SKM-1 treated with dmso at 0.1 percent for 144 hours (cell line): ENCODE measurements at regions not wholly inside any gene's neighbourhood (a gene's known extent, or its start where the extent isn't known, plus 50 kb on each side); places are given as distances from the start of the nearest gene placed in this dataset.

Experiments
- DNase-seq: peaks from one replicate; lab custom pipeline; 2025; ENCODE audit not compliant: unreplicated experiment; lab: John Stamatoyannopoulos, UW

- no peak for DNase-seq
Observed at GRCh38 chr11:119496469-119496868, 73.5 kb upstream of the THY1 start.

GRCh38 chr11:119493712-119494111 is 70.7 kb upstream of the THY1 start:
- DNase-seq = no peak

- peak; percentile 10 for DNase-seq
Observed at GRCh38 chr11:119491753-119492510, 69.0 kb upstream of the THY1 start.

- DNase-seq = no peak
Observed at GRCh38 chr11:119490253-119491006, 67.5 kb upstream of the THY1 start.

GRCh38 chr11:119489087-119489486 is 66.1 kb upstream of the THY1 start:
- no peak for DNase-seq

GRCh38 chr11:119488256-119488995 is 65.5 kb upstream of the THY1 start:
- DNase-seq = no peak

GRCh38 chr11:119486691-119487259 is 63.8 kb upstream of the THY1 start:
- no peak for DNase-seq

- DNase-seq = no peak
Observed at GRCh38 chr11:119486016-119486415, 63.0 kb upstream of the THY1 start.

GRCh38 chr11:119484741-119485605 is 62.0 kb upstream of the THY1 start:
- DNase-seq = no peak

- DNase-seq = no peak
Observed at GRCh38 chr11:119483881-119484371, 61.0 kb upstream of the THY1 start.

GRCh38 chr11:119483341-119483880 is 60.4 kb upstream of the THY1 start:
- no peak for DNase-seq

GRCh38 chr11:119482521-119483011 is 59.6 kb upstream of the THY1 start:
- DNase-seq = no peak

GRCh38 chr11:119481667-119482400 is 58.9 kb upstream of the THY1 start:
- no peak for DNase-seq

GRCh38 chr11:119481021-119481666 is 58.2 kb upstream of the THY1 start:
- DNase-seq = peak; percentile 37

- no peak for DNase-seq
Observed at GRCh38 chr11:119480380-119481020, 57.5 kb upstream of the THY1 start.

- DNase-seq = no peak
Observed at GRCh38 chr11:119479685-119480275, 56.8 kb upstream of the THY1 start.

GRCh38 chr11:119478711-119479285 is 55.8 kb upstream of the THY1 start:
- DNase-seq = no peak
